ENCODE measurements at regions not wholly inside any gene's neighbourhood (a gene's known extent, or its start where the extent isn't known, plus 50 kb on each side); places are given as distances from the start of the nearest gene placed in this dataset.

DNA sequence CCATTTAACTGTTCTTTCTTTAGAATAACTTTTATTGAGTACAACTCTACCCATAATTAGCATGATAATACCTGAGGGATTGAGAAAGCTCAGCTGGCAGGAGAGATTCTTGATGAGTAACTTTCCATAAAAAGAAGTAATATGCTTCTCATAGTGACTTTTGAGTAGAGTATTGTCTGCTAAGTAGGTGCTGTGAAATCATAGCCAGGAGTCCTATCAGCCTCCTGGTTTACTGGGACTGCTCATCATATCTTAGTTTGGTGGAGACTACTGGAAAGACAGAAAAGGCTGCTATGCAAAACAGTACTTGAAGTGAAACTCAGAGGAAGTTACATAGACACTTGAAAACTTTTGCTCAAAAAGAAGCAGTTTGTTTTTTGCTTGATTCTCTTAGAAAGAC lies 113.3 kb upstream of the ATP2B1 start:
- TF ChIP-seq, protein P1, sequence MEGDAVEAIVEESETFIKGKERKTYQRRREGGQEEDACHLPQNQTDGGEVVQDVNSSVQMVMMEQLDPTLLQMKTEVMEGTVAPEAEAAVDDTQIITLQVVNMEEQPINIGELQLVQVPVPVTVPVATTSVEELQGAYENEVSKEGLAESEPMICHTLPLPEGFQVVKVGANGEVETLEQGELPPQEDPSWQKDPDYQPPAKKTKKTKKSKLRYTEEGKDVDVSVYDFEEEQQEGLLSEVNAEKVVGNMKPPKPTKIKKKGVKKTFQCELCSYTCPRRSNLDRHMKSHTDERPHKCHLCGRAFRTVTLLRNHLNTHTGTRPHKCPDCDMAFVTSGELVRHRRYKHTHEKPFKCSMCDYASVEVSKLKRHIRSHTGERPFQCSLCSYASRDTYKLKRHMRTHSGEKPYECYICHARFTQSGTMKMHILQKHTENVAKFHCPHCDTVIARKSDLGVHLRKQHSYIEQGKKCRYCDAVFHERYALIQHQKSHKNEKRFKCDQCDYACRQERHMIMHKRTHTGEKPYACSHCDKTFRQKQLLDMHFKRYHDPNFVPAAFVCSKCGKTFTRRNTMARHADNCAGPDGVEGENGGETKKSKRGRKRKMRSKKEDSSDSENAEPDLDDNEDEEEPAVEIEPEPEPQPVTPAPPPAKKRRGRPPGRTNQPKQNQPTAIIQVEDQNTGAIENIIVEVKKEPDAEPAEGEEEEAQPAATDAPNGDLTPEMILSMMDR (IDR thresholded peaks at IDR 0.05), result no peak
- DNase-seq (no peak), ATAC-seq (no peak)

DNA sequence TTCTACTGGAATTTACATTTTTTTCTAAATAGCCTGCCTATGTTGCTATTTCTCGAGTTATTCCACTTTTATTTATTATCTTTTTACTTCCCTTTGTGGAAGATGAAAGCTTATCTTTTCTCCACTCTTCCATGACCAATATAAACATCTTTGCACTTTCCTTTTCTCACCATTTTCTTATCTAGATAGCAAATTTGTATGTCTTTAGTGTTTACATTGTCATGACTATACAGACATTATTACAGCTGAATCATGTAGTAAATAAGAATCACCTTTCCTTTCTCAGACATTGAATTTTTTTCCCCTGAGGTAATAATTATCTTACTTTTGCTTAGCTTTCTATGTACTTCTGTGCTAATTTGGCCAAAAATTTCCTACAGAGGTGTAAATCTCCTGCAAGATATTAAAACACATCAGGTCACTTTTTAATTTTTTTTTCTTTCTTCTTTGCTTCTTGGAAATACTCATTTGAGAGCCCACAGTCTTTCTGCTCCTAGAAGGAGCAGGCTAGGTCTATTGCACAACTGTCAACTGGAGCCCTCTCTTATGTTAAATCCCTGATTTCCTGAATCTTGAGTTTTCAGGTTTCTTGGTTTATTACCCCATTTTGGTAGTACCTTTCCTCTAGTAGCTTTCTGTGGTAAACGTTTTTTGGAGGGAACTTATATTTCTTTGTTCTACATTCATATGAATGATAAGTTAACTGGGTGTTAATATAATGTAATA lies 109.0 kb upstream of the ATP2B1 start:
- intact Hi-C loops (cut with DNase I), result no loop called here
- Histone ChIP-seq H3K9me3 (no peaks in the 10 kb centered on the region), H3K27me3 (peaks cover 0 to 24% (median 0%) of the 10 kb centered on the region in 7 donors), H3K4me3 (no peak overlapping the region), H3K4me1 (no peaks in the 10 kb centered on the region), H3K27ac (no peak overlapping the region), H3K36me3 (no peaks in the 10 kb centered on the region)
- 61 to 63% methylated on average over 2 of the region's 2 CpGs for WGBS, 2 donors
- ATAC-seq (no peak), DNase-seq (no peak)
- TF ChIP-seq, protein P1 (IDR thresholded peaks at IDR 0.05), result no peak

More for the DNA sequence above, 113.3 kb upstream of the ATP2B1 start:
- intact Hi-C loops (cut with DNase I), result no loop called here
- Histone ChIP-seq H3K4me1 (no peaks in the 10 kb centered on the region), H3K27ac (no peak overlapping the region), H3K4me3 (no peak overlapping the region), H3K27me3 (peaks cover 0 to 17% (median 0%) of the 10 kb centered on the region in 7 donors), H3K9me3 (no peaks in the 10 kb centered on the region), H3K36me3 (no peaks in the 10 kb centered on the region)

DNA sequence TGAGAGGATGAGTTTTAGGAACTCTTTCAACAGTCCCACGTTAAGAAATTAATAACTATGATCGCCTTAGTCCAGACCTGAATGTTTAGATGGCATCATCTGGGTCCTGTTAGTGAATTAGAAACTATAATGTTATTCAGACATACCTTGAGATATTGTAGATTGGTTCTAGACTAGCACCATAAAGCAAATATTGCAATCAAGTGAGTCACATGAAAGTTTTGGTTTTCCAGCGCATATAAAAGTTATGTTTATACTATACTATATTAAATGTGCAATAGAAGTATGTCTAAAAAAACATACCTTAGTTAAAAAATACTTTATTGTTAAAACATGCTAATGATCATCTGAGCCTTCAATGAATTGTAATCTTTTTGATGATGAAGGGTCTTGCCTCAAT lies 106.6 kb upstream of the ATP2B1 start:
- DNase-seq (no peak), ATAC-seq (no peak)
- Histone ChIP-seq H3K27ac (no peak overlapping the region), H3K27me3 (peaks cover 0 to 21% (median 0%) of the 10 kb centered on the region in 7 donors), H3K9me3 (no peaks in the 10 kb centered on the region), H3K4me1 (no peaks in the 10 kb centered on the region), H3K36me3 (no peaks in the 10 kb centered on the region), H3K4me3 (no peak overlapping the region)
- TF ChIP-seq, protein P1 (IDR thresholded peaks at IDR 0.05), result no peak
- intact Hi-C loops (cut with DNase I), result no loop called here
- WGBS, 2 donors, result 92% methylated on average over 3 of the region's 3 CpGs

DNA sequence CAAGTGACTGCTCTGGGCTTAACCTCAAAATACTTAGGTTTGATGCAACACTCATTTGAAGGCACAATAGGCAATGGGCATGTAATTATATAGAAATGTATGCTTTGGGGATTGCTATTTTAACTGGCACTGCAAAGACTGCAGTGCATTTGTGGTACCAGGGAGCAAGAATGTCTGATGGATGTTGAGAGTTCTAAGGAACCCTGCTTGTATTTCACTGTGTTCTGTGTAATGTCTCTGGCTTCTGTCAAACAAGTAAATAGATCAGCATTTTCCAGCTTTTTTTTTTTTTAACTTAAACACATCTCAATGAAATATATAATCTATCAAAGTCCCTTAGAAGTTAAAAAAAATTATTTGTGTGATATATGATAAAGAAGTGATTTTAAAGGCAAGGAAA lies 94.8 kb upstream of the ATP2B1 start:
- intact Hi-C loops (cut with DNase I), result no loop called here
- DNase-seq (no peak), ATAC-seq (no peak)
- H3K36me3 ChIP-seq, result no peaks in the 10 kb centered on the region
- H3K9me3 ChIP-seq, result peaks cover 0 to 2% (median 0%) of the 10 kb centered on the region in 11 donors
- TF ChIP-seq, protein P1 (IDR thresholded peaks at IDR 0.05), result no peak
- H3K4me1 ChIP-seq, result no peaks in the 10 kb centered on the region
- peaks cover 0 to 11% (median 0%) of the 10 kb centered on the region in 7 donors for H3K27me3 ChIP-seq
- no peak overlapping the region for H3K4me3 ChIP-seq
- no peak overlapping the region for H3K27ac ChIP-seq

Data from heart right ventricle (tissue), 16 donors.